ENCODE measurements at regions not wholly inside any gene's neighbourhood (a gene's known extent, or its start where the extent isn't known, plus 50 kb on each side); places are given as distances from the start of the nearest gene placed in this dataset.

- no peak for TF ChIP-seq CTCF (IDR thresholded peaks at IDR 0.05; ENCODE audit: low read depth, low read length)
- no peak for TF ChIP-seq POLR2A (IDR thresholded peaks at IDR 0.05; ENCODE audit: extremely low read depth, insufficient read length)
- TF ChIP-seq MYC (IDR thresholded peaks at IDR 0.05; ENCODE audit: low read depth, low read length) = no peak
- no peak for TF ChIP-seq MAX (IDR thresholded peaks at IDR 0.05; ENCODE audit: low read depth, low read length)
These were observed 268.3 kb downstream of the RPAP3 start for GRCh38 chr12:47437570-47437969.

All from NB4 (cell line).